HEK293 (cell line): ENCODE measurements at regions not wholly inside any gene's neighbourhood (a gene's known extent, or its start where the extent isn't known, plus 50 kb on each side); places are given as distances from the start of the nearest gene placed in this dataset.

Source experiments
- CTCF ChIA-PET: fragments of 350-600 bp; formaldehyde crosslinking; extraction: SDS; loops from one replicate; lab custom pipeline; 2021; ENCODE audit warnings: antibody characterized with exemption; lab: Yijun Ruan, JAX
- POLR2A ChIA-PET: fragments of 300-600 bp; formaldehyde crosslinking; extraction: SDS; loops from one replicate; lab custom pipeline; 2020; ENCODE audit warnings: antibody characterized with exemption, inconsistent platforms; lab: Yijun Ruan, JAX
- H3K27ac ChIP-seq: fragments of 200-500 bp; sonication (Bioruptor generic); 2 replicates; pipeline ENCODE4 v1.5.1; 2014; ENCODE audit warnings: low read depth, low read length, control low read depth, inconsistent platforms; ENCODE audit errors: extremely low read depth
- H3K36me3 ChIP-seq, 2 experiments: fragments of 200-500 bp in 1 of 2; sonication (Bioruptor generic) in 1 of 2; 1 replicate in 1 of 2; 2 replicates in 1 of 2; pipeline ENCODE4 v1.5.1; 2014 to 2017; ENCODE audit warnings: inconsistent platforms in 2 of 2, low read length in 2 of 2; ENCODE audit not compliant: control insufficient read depth in 2 of 2, insufficient read depth in 1 of 2
- H3K4me1 ChIP-seq: fragments of 200-500 bp; sonication (Bioruptor generic); 2 replicates; pipeline ENCODE4 v1.5.1; 2014; ENCODE audit warnings: mild to moderate bottlenecking, low read length, inconsistent platforms; ENCODE audit not compliant: control insufficient read depth, insufficient read depth
- H3K4me3 ChIP-seq: 2 replicates; pipeline ENCODE4 v1.5.1; 2011; ENCODE audit warnings: low read depth, mild to moderate bottlenecking, control low read depth, low read length, moderate library complexity
- H3K9me3 ChIP-seq: fragments of 200-500 bp; sonication (Bioruptor generic); 2 replicates; pipeline ENCODE4 v1.5.1; 2014; ENCODE audit warnings: low read depth, low read length, inconsistent platforms; ENCODE audit not compliant: control insufficient read depth, insufficient read depth
- KLF1 ChIP-seq: fragments of 450-650 bp; formaldehyde crosslinking; IDR thresholded peaks from 2 replicates; pipeline ENCODE4 v1.5.1; 2016; ENCODE audit warnings: missing biosample characterization, missing genetic modification characterization
- KLF10 ChIP-seq: fragments of 450-650 bp; IDR thresholded peaks from 2 replicates; pipeline ENCODE4 v1.5.1; 2018; ENCODE audit warnings: missing biosample characterization, mild to moderate bottlenecking, missing genetic modification characterization
- MYNN ChIP-seq: fragments of 450-650 bp; formaldehyde crosslinking; IDR thresholded peaks from 2 replicates; pipeline ENCODE4 v1.5.1; 2016; ENCODE audit warnings: missing biosample characterization, missing genetic modification characterization, borderline replicate concordance
- OSR2 ChIP-seq: fragments of 450-650 bp; formaldehyde crosslinking; IDR thresholded peaks from 2 replicates; pipeline ENCODE4 v1.5.1; 2016; ENCODE audit warnings: missing biosample characterization, missing genetic modification characterization
- SCRT1 ChIP-seq: fragments of 450-650 bp; formaldehyde crosslinking; IDR thresholded peaks from 2 replicates; pipeline ENCODE4 v1.5.1; 2016; ENCODE audit warnings: missing biosample characterization, missing genetic modification characterization, borderline replicate concordance
- SP3 ChIP-seq: fragments of 450-650 bp; formaldehyde crosslinking; IDR thresholded peaks from 2 replicates; pipeline ENCODE4 v1.5.1; 2016; ENCODE audit warnings: missing biosample characterization, missing genetic modification characterization
- TCF7L2 ChIP-seq: IDR thresholded peaks from 2 replicates; pipeline ENCODE4 v1.6.1; 2011; ENCODE audit warnings: low read depth, mild to moderate bottlenecking, inconsistent platforms, low read length, moderate library complexity, borderline replicate concordance
- ZBTB20 ChIP-seq: fragments of 450-650 bp; formaldehyde crosslinking; IDR thresholded peaks from 2 replicates; pipeline ENCODE4 v1.5.1; 2016; ENCODE audit warnings: missing biosample characterization, missing genetic modification characterization
- ZBTB8A ChIP-seq: fragments of 450-650 bp; formaldehyde crosslinking; IDR thresholded peaks from 2 replicates; pipeline ENCODE4 v1.5.1; 2016; ENCODE audit warnings: missing biosample characterization, missing genetic modification characterization
- ZIC2 ChIP-seq: fragments of 450-650 bp; formaldehyde crosslinking; IDR thresholded peaks from 2 replicates; pipeline ENCODE4 v1.5.1; 2016; ENCODE audit warnings: missing biosample characterization, missing genetic modification characterization
- ZNF138 ChIP-seq: fragments of 450-650 bp; formaldehyde crosslinking; IDR thresholded peaks from 2 replicates; pipeline ENCODE4 v1.5.1; 2016; ENCODE audit warnings: missing biosample characterization, missing genetic modification characterization, borderline replicate concordance
- ZNF184 ChIP-seq: fragments of 450-650 bp; IDR thresholded peaks from 2 replicates; pipeline ENCODE4 v1.5.1; 2018; ENCODE audit warnings: missing biosample characterization, mild to moderate bottlenecking, missing genetic modification characterization
- ZNF274 ChIP-seq, 2 experiments: fragments of 200-500 bp in 1 of 2; fragments of 450-650 bp in 1 of 2; sonication (Bioruptor generic) in 1 of 2; formaldehyde crosslinking in 1 of 2; IDR thresholded peaks; 2 replicates each; pipeline versions ENCODE4 v1.5.1 to v1.6.1; 2014 to 2016; ENCODE audit warnings: borderline replicate concordance in 1 of 2, inconsistent platforms in 1 of 2, low read length in 1 of 2, missing biosample characterization in 1 of 2, missing genetic modification characterization in 1 of 2
- ZNF302 ChIP-seq: fragments of 450-650 bp; formaldehyde crosslinking; IDR thresholded peaks from 2 replicates; pipeline ENCODE4 v1.5.1; 2016; ENCODE audit warnings: missing biosample characterization, missing genetic modification characterization, low read depth
- ZNF335 ChIP-seq: fragments of 450-650 bp; formaldehyde crosslinking; conservative IDR thresholded peaks from 2 replicates; pipeline ENCODE4 v1.5.1; 2016; ENCODE audit warnings: missing biosample characterization, missing genetic modification characterization
- ZNF416 ChIP-seq: fragments of 450-650 bp; formaldehyde crosslinking; IDR thresholded peaks from 2 replicates; pipeline ENCODE4 v1.5.1; 2016; ENCODE audit warnings: missing biosample characterization, missing genetic modification characterization
- ZNF501 ChIP-seq: fragments of 450-650 bp; formaldehyde crosslinking; IDR thresholded peaks from 2 replicates; pipeline ENCODE4 v1.5.1; 2016; ENCODE audit warnings: missing biosample characterization, missing genetic modification characterization
- ZNF610 ChIP-seq: fragments of 450-650 bp; formaldehyde crosslinking; IDR thresholded peaks from 2 replicates; pipeline ENCODE4 v1.5.1; 2016; ENCODE audit warnings: missing biosample characterization, missing genetic modification characterization, borderline replicate concordance
- ZNF621 ChIP-seq: fragments of 450-650 bp; formaldehyde crosslinking; IDR thresholded peaks from 2 replicates; pipeline ENCODE4 v1.5.1; 2017; ENCODE audit warnings: missing biosample characterization, missing genetic modification characterization
- ZNF701 ChIP-seq: fragments of 450-650 bp; formaldehyde crosslinking; IDR thresholded peaks from 2 replicates; pipeline ENCODE4 v1.5.1; 2016; ENCODE audit warnings: missing biosample characterization, missing genetic modification characterization
- ZNF843 ChIP-seq: fragments of 450-650 bp; formaldehyde crosslinking; IDR thresholded peaks from 2 replicates; pipeline ENCODE4 v1.5.1; 2016; ENCODE audit warnings: missing biosample characterization, missing genetic modification characterization
- TF ChIP-seq, protein P1 (sequence below): fragments of 450-650 bp; formaldehyde crosslinking; IDR thresholded peaks from 2 replicates; pipeline ENCODE4 v1.5.1; 2016; ENCODE audit warnings: missing biosample characterization, missing genetic modification characterization
- TF ChIP-seq, protein P2 (sequence below): fragments of 450-650 bp; formaldehyde crosslinking; IDR thresholded peaks from 2 replicates; pipeline ENCODE4 v1.5.1; 2017; ENCODE audit warnings: missing biosample characterization, mild to moderate bottlenecking, missing genetic modification characterization, moderate library complexity
- TF ChIP-seq, protein P3 (sequence below): fragments of 450-650 bp; formaldehyde crosslinking; IDR thresholded peaks from 2 replicates; pipeline ENCODE4 v1.5.1; 2017; ENCODE audit warnings: missing biosample characterization, missing genetic modification characterization
- TF ChIP-seq, protein P4 (sequence below): fragments of 450-650 bp; formaldehyde crosslinking; IDR thresholded peaks from 2 replicates; pipeline ENCODE4 v1.5.1; 2016; ENCODE audit warnings: missing biosample characterization, missing genetic modification characterization
- TF ChIP-seq, protein P5 (sequence below): fragments of 450-650 bp; formaldehyde crosslinking; IDR thresholded peaks from 2 replicates; pipeline ENCODE4 v1.5.1; 2016; ENCODE audit warnings: missing biosample characterization, missing genetic modification characterization

DNA sequence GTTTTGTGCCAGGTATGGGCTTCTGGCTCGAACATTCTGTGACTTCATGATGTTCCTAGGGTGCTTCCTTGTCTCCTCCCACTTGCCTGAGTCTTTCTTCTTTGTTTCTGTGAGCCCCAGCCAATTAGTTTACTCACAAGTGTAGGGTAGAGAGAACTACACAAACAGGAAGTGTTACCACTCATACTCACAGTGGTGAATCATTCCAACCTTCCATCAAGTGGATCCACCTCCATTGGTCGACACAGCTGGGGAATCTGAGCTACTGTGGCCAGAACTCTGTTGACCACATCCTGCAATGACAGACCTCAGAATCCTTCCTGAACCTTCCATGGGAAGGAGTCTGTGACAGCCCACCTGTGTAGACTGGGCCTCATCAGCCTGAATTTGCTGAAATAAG is 76.8 kb downstream of the UNC5CL start:
- TF ChIP-seq TCF7L2 = no peak
- no peak for TF ChIP-seq MYNN
- TF ChIP-seq ZBTB8A (tag by site-specific recombination) = no peak
- 0 out of 2 replicates have a peak, but pooled peaks have one; percentile 21 for TF ChIP-seq OSR2 (tag by site-specific recombination)
- TF ChIP-seq KLF1 = no peak
- TF ChIP-seq ZNF335 (tag by site-specific recombination) = no peak
- TF ChIP-seq KLF10 (tag by site-specific recombination) = no peak
- TF ChIP-seq SCRT1 (tag by site-specific recombination) = no peak
- TF ChIP-seq, protein P1, sequence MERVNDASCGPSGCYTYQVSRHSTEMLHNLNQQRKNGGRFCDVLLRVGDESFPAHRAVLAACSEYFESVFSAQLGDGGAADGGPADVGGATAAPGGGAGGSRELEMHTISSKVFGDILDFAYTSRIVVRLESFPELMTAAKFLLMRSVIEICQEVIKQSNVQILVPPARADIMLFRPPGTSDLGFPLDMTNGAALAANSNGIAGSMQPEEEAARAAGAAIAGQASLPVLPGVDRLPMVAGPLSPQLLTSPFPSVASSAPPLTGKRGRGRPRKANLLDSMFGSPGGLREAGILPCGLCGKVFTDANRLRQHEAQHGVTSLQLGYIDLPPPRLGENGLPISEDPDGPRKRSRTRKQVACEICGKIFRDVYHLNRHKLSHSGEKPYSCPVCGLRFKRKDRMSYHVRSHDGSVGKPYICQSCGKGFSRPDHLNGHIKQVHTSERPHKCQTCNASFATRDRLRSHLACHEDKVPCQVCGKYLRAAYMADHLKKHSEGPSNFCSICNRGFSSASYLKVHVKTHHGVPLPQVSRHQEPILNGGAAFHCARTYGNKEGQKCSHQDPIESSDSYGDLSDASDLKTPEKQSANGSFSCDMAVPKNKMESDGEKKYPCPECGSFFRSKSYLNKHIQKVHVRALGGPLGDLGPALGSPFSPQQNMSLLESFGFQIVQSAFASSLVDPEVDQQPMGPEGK (tag by site-specific recombination) = no peak
- TF ChIP-seq ZNF416 (tag by site-specific recombination) = no peak
- 0 out of 2 replicates have a peak, but pooled peaks have one; percentile 6 for TF ChIP-seq ZIC2 (tag by site-specific recombination)
- 0 out of 2 replicates have a peak, but pooled peaks have one; percentile 18 for TF ChIP-seq ZNF184
- Histone ChIP-seq H3K9me3 (no peaks in the 10 kb centered on the region), H3K27ac (no peak overlapping the region), H3K4me1 (peaks cover 5% of the 10 kb centered on the region; the same call in 1 of the 2 replicates), H3K36me3 (no peaks in the 10 kb centered on the region), H3K4me3 (no peak overlapping the region)
- ChIA-PET CTCF (interaction anchor here (1.3 kb wide), 1 partner anchor 28 kb away, joined by 4 read pairs; no protein-coding TSS in a partner anchor), POLR2A (no interaction called here)

DNA sequence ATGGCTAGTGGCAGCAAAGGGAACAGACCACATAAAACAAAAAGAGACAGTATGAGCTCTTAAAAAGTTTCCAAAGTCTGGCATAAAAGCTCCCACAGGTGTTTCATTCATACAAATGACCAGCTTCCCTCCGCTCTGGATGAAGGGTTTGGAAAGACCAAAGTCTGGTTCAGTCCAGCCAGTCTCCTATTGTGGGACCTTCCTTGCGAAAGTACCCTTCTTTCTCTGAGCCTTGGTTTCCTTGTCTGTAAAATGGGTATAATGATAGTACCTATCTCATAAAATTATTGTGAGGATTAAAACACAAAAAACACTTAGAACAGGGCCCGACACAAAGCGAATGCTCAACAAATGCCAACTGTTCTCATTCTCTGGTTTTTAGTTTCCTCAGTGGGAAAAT is 77.2 kb downstream of the UNC5CL start:
- CTCF ChIA-PET = interaction anchor here (0.6 to 1.3 kb wide), 2 partner anchors 28 to 108 kb away, joined by 3 to 4 read pairs; no protein-coding TSS in a partner anchor
- no peak overlapping the region for H3K27ac ChIP-seq
- POLR2A ChIA-PET = no interaction called here
- no peak overlapping the region for H3K4me3 ChIP-seq
- H3K4me1 ChIP-seq = peaks cover 5% of the 10 kb centered on the region; the same call in 1 of the 2 replicates
- TF ChIP-seq ZNF621 (tag by site-specific recombination) = no peak
- no peak for TF ChIP-seq ZBTB20 (tag by site-specific recombination)
- no peak for TF ChIP-seq ZNF138 (tag by site-specific recombination)
- TF ChIP-seq ZNF416 (tag by site-specific recombination) = no peak
- TF ChIP-seq ZNF274 (IDR thresholded peaks at IDR 0.05; ENCODE audit: low read length) = no peak
- no peak for TF ChIP-seq ZNF274 (tag by site-specific recombination; IDR thresholded peaks at IDR 0.05; ENCODE audit: borderline replicate concordance)
- no peak for TF ChIP-seq ZNF501 (tag by site-specific recombination)
- TF ChIP-seq, protein P2, sequence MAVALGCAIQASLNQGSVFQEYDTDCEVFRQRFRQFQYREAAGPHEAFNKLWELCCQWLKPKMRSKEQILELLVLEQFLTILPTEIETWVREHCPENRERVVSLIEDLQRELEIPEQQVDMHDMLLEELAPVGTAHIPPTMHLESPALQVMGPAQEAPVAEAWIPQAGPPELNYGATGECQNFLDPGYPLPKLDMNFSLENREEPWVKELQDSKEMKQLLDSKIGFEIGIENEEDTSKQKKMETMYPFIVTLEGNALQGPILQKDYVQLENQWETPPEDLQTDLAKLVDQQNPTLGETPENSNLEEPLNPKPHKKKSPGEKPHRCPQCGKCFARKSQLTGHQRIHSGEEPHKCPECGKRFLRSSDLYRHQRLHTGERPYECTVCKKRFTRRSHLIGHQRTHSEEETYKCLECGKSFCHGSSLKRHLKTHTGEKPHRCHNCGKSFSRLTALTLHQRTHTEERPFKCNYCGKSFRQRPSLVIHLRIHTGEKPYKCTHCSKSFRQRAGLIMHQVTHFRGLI (tag by site-specific recombination) = no peak
- no peak for TF ChIP-seq ZNF701 (tag by site-specific recombination)
- TF ChIP-seq, protein P3, sequence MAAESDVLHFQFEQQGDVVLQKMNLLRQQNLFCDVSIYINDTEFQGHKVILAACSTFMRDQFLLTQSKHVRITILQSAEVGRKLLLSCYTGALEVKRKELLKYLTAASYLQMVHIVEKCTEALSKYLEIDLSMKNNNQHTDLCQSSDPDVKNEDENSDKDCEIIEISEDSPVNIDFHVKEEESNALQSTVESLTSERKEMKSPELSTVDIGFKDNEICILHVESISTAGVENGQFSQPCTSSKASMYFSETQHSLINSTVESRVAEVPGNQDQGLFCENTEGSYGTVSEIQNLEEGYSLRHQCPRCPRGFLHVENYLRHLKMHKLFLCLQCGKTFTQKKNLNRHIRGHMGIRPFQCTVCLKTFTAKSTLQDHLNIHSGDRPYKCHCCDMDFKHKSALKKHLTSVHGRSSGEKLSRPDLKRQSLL (tag by site-specific recombination) = no peak
- TF ChIP-seq ZNF610 (tag by site-specific recombination) = no peak
- TF ChIP-seq, protein P4, sequence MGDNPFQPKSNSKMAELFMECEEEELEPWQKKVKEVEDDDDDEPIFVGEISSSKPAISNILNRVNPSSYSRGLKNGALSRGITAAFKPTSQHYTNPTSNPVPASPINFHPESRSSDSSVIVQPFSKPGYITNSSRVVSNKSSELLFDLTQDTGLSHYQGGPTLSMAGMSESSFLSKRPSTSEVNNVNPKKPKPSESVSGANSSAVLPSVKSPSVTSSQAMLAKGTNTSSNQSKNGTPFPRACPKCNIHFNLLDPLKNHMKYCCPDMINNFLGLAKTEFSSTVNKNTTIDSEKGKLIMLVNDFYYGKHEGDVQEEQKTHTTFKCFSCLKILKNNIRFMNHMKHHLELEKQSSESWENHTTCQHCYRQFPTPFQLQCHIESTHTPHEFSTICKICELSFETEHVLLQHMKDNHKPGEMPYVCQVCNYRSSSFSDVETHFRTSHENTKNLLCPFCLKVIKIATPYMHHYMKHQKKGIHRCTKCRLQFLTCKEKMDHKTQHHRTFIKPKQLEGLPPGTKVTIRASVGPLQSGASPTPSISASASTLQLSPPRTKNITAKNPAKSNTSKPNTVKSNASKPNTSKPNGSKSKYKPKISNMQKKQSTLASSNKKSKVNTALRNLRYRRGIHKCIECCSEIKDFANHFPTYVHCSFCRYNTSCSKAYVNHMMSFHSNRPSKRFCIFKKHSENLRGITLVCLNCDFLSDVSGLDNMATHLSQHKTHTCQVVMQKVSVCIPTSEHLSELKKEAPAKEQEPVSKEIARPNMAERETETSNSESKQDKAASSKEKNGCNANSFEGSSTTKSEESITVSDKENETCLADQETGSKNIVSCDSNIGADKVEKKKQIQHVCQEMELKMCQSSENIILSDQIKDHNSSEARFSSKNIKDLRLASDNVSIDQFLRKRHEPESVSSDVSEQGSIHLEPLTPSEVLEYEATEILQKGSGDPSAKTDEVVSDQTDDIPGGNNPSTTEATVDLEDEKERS (tag by site-specific recombination) = no peak
- no peak for TF ChIP-seq ZNF302 (tag by site-specific recombination)
- TF ChIP-seq, protein P5, sequence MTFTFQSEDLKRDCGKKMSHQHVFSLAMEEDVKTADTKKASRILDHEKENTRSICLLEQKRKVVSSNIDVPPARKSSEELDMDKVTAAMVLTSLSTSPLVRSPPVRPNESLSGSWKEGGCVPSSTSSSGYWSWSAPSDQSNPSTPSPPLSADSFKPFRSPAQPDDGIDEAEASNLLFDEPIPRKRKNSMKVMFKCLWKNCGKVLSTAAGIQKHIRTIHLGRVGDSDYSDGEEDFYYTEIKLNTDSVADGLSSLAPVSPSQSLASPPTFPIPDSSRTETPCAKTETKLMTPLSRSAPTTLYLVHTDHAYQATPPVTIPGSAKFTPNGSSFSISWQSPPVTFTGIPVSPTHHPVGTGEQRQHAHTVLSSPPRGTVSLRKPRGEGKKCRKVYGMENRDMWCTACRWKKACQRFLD = no peak
- no peak for TF ChIP-seq ZNF843 (tag by site-specific recombination)
- TF ChIP-seq SP3 = no peak
- no peaks in the 10 kb centered on the region for H3K9me3 ChIP-seq
- H3K36me3 ChIP-seq = no peaks in the 10 kb centered on the region
